Epithelial cell of prostate (primary cell): ENCODE measurements at regions not wholly inside any gene's neighbourhood (a gene's known extent, or its start where the extent isn't known, plus 50 kb on each side); places are given as distances from the start of the nearest gene placed in this dataset.

Experiments
- DNase-seq: peaks from one replicate; pipeline ENCODE4 v3.0.0-alpha.2; 2011; ENCODE audit warnings: low read depth, low spot score
- H3K27ac ChIP-seq: fragments of 450-650 bp; 2 replicates; pipeline ENCODE4 v1.5.1; 2017; ENCODE audit warnings: mild to moderate bottlenecking

DNA sequence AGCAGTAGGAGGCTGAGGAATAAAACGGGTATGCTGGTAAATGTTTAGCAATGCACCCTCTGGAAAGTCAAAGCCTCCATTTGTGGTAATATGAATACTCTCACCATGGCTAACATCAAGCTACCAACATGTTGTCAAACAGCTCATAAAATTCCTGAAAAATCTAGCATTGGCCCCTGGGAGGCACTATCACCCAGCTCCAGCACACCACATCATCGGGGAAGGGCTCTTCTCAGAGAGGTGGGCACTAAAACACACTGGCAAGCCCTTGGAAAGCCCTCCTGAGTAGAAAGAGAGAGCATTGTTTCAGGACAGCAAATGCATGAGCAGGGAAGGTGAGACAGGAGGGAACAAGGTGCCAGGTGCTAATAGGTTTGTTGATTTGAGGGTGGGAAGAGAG is 53.9 kb upstream of the FLT1 start:
- no peak for DNase-seq
- H3K27ac ChIP-seq, result no peak overlapping the region

DNA sequence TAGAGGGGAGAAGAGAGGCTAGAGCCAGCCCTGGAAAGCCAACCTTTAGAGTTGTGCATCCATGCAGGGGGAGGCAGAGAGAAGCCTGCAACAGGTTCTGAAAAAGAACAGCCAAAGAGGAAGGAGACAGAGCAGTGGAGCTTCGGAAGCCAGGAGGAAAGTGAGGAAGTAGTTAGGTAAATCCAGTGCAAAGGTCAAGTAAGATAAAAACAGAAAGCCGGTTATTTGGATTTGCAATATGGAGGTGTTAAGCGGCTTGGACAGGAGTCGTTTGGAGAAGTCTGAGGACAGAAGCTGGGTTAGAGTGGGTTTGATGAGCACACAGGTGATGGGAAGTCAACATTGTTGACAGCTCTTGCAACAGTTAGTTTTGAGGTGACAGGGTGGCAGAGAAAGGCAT is 53.5 kb upstream of the FLT1 start:
- DNase-seq, result no peak
- no peak overlapping the region for H3K27ac ChIP-seq

DNA sequence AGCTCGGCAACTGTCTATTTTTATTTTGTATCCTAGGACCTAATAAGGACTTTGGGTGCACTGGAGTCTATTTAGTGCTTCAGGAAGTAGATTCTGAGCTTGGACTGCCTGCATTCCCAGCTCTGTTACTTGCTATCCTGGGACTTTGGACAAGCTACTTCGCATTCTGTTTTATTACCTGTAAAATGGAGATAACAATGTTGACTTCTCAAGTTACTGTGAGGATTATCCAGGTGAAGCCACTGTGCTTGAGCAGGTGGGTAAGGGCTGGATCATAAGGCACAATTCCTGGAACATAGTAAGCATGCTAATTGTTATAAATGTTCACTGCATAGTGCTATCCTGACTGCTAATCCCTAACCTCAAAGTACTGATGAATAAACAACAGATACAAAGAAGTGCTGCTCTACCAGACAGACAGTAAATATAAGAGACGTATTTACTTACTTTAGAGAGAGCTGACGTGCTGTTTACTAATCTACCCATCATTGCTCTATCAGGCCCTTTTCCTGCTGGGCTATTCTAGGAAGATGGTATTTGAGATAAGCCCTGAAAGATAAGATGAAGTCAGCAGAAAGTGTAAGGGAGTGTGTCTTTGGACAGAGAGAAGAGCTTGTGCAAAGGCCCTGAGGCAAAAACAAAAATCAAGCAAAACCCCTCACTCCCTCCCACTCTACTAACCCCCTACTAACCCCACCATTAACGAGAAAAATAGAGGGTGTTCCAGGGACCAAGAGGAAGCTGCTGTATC is 50.8 kb upstream of the FLT1 start:
- no peak overlapping the region for H3K27ac ChIP-seq
- DNase-seq, result no peak
